ENCODE measurements at regions not wholly inside any gene's neighbourhood (a gene's known extent, or its start where the extent isn't known, plus 50 kb on each side); places are given as distances from the start of the nearest gene placed in this dataset.

DNA sequence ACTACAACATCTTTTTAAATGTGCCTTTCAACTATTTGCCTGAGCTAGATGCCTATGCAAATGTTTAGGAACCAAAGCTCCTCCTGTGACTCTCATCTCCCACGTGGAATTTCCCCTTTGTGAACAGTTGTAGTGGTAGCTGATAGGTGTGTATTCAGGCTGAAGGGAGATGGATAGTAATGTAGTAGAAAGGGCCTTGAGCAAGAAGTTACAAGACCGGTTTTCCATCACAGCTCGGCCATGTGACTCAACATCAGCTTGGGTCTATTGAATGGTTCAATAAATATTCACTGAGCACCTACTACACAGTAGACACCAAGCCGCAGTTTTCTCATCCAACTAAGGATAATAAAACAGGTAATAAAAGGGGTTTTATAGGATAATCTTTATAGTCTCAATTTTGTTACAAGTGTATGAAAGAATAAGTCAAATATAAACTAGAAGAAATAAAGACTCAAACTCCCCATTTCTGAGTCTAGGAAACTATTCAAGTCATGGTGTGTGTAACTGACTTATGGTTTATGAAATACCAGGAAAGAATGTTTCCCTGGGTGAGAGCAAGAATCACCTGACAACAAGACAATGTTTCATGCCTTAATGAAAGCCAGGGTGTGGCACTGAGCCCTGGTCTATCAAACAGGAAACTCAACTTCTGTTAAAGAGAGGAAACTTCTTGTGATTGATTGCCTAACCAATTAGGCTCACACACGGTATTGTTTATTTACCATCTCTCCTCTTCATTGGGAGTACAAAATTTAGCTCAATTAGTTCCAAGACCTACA lies 187.1 kb upstream of the SPEF2 start (continued):
- TF ChIP-seq, protein P1, sequence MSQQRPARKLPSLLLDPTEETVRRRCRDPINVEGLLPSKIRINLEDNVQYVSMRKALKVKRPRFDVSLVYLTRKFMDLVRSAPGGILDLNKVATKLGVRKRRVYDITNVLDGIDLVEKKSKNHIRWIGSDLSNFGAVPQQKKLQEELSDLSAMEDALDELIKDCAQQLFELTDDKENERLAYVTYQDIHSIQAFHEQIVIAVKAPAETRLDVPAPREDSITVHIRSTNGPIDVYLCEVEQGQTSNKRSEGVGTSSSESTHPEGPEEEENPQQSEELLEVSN (IDR thresholded peaks at IDR 0.05): no peak
- TF ChIP-seq KDM5A (IDR thresholded peaks at IDR 0.05; ENCODE audit: low read length): no peak

Measured in H1 (cell line).